Breast epithelium (tissue), 4 donors: ENCODE measurements at regions not wholly inside any gene's neighbourhood (a gene's known extent, or its start where the extent isn't known, plus 50 kb on each side); places are given as distances from the start of the nearest gene placed in this dataset.
A peak's percentile ranks its signal among the peaks of the same experiment; 100 is the strongest.

Experiments
- DNase-seq, 2 donors: peaks; one replicate each; pipeline ENCODE4 v3.0.0-alpha.2; 2019; ENCODE audit warnings: low spot score in 2 of 2
- H3K27ac ChIP-seq, 2 donors: fragments of 200-600 bp; sonication (generic) in 1 of 2; one replicate each; pipeline ENCODE4 v1.5.1; 2016 to 2019; ENCODE audit warnings: mild to moderate bottlenecking in 1 of 2
- H3K27me3 ChIP-seq, 2 donors: fragments of 200-600 bp; sonication (generic) in 1 of 2; one replicate each; pipeline versions ENCODE4 v1.5.1 to v1.6.0; 2017 to 2019; ENCODE audit warnings: control low read depth in 1 of 2, mild to moderate bottlenecking in 1 of 2
- H3K36me3 ChIP-seq: fragments of 200-600 bp; one replicate; pipeline ENCODE4 v1.5.1; 2019
- H3K4me1 ChIP-seq, 2 donors: fragments of 200-600 bp; sonication (generic); one replicate each; pipeline ENCODE4 v1.5.1; 2016 to 2019; ENCODE audit warnings: control low read depth in 1 of 2
- H3K4me3 ChIP-seq, 3 donors: fragments of 200-600 bp; sonication (generic); 1 replicate in 2 of 3; 2 replicates in 1 of 3; pipeline ENCODE4 v1.5.1; 2016 to 2019; ENCODE audit warnings: mild to moderate bottlenecking in 3 of 3, moderate library complexity in 2 of 3
- H3K9me3 ChIP-seq, 2 donors: fragments of 200-600 bp; sonication (generic) in 1 of 2; one replicate each; pipeline ENCODE4 v1.5.1; 2016 to 2019; ENCODE audit warnings: control low read depth in 1 of 2
- CTCF ChIP-seq, 3 donors: fragments of 450-650 bp; IDR thresholded peaks; one replicate each; pipeline ENCODE4 v1.5.1; 2016 to 2017; ENCODE audit warnings: antibody characterized with exemption in 3 of 3, mild to moderate bottlenecking in 3 of 3, moderate library complexity in 3 of 3
- POLR2A ChIP-seq: fragments of 450-650 bp; IDR thresholded peaks from one replicate; pipeline ENCODE4 v1.6.1; 2016; ENCODE audit warnings: antibody characterized with exemption, mild to moderate bottlenecking, moderate library complexity
- POLR2AphosphoS5 ChIP-seq, 3 donors: sonication (generic); formaldehyde crosslinking; IDR thresholded peaks; one replicate each; pipeline ENCODE4 v1.6.1; 2017; ENCODE audit warnings: antibody characterized with exemption in 3 of 3
- intact Hi-C: fragments of 100-400 bp; cut with DNase I; formaldehyde crosslinking; loops from one replicate; pipeline ENCODE4 v1.15.1; 2023; ENCODE audit warnings: low total_unique reads

GRCh38 chr10:63765126-63765525 is 243.9 kb downstream of the REEP3 start:
- intact Hi-C loops: no loop called here
- H3K36me3 ChIP-seq: no peaks in the 10 kb centered on the region
- DNase-seq: no peak
- no peak overlapping the region for H3K27ac ChIP-seq
- no peaks in the 10 kb centered on the region for H3K9me3 ChIP-seq
- H3K4me3 ChIP-seq: no peak overlapping the region
- no peak for TF ChIP-seq CTCF (IDR thresholded peaks at IDR 0.05)
- TF ChIP-seq POLR2AphosphoS5 (IDR thresholded peaks at IDR 0.05): no peak
- no peak for TF ChIP-seq POLR2A
- no peaks in the 10 kb centered on the region for H3K27me3 ChIP-seq
- no peaks in the 10 kb centered on the region for H3K4me1 ChIP-seq

- no peaks in the 10 kb centered on the region for H3K27me3 ChIP-seq
- no peaks in the 10 kb centered on the region for H3K9me3 ChIP-seq
- H3K4me3 ChIP-seq: no peak overlapping the region
- H3K4me1 ChIP-seq: no peaks in the 10 kb centered on the region
- no peaks in the 10 kb centered on the region for H3K36me3 ChIP-seq
- TF ChIP-seq CTCF (IDR thresholded peaks at IDR 0.05) (no peak), POLR2A (no peak), POLR2AphosphoS5 (IDR thresholded peaks at IDR 0.05) (no peak)
- DNase-seq: no peak
- H3K27ac ChIP-seq: peak overlapping the region in 1 of 2 donors; percentile 27
- intact Hi-C loops: no loop called here
Observed at GRCh38 chr10:63766745-63767137, 245.5 kb downstream of the REEP3 start.

GRCh38 chr10:63767138-63767801 is 246.1 kb downstream of the REEP3 start:
- H3K36me3 ChIP-seq: no peaks in the 10 kb centered on the region
- intact Hi-C loops: no loop called here
- DNase-seq: no peak
- H3K4me3 ChIP-seq: no peak overlapping the region
- no peaks in the 10 kb centered on the region for H3K9me3 ChIP-seq
- TF ChIP-seq POLR2AphosphoS5 (IDR thresholded peaks at IDR 0.05) (no peak), CTCF (IDR thresholded peaks at IDR 0.05) (peak in 2 of 3 donors; percentile 21 to 49), POLR2A (no peak)
- no peaks in the 10 kb centered on the region for H3K27me3 ChIP-seq
- H3K27ac ChIP-seq: peak overlapping the region in 1 of 2 donors; percentile 27
- no peaks in the 10 kb centered on the region for H3K4me1 ChIP-seq

- no peaks in the 10 kb centered on the region for H3K9me3 ChIP-seq
- no peak for TF ChIP-seq POLR2AphosphoS5 (IDR thresholded peaks at IDR 0.05)
- TF ChIP-seq POLR2A: no peak
- TF ChIP-seq CTCF (IDR thresholded peaks at IDR 0.05): no peak
- intact Hi-C loops: no loop called here
Observed at GRCh38 chr10:63769367-63769766, 248.2 kb downstream of the REEP3 start.

GRCh38 chr10:63770523-63770922 is 249.3 kb downstream of the REEP3 start:
- no peaks in the 10 kb centered on the region for H3K27me3 ChIP-seq
- H3K9me3 ChIP-seq: no peaks in the 10 kb centered on the region
- DNase-seq: no peak
- no peak for TF ChIP-seq POLR2AphosphoS5 (IDR thresholded peaks at IDR 0.05)
- TF ChIP-seq CTCF (IDR thresholded peaks at IDR 0.05): no peak
- no peak for TF ChIP-seq POLR2A
- H3K36me3 ChIP-seq: no peaks in the 10 kb centered on the region
- H3K4me1 ChIP-seq: no peaks in the 10 kb centered on the region
- H3K27ac ChIP-seq: no peak overlapping the region
- no peak overlapping the region for H3K4me3 ChIP-seq
- intact Hi-C loops: no loop called here

More at GRCh38 chr10:63769367-63769766, 248.2 kb downstream of the REEP3 start:
- no peak for DNase-seq
- H3K27me3 ChIP-seq: no peaks in the 10 kb centered on the region
- no peak overlapping the region for H3K4me3 ChIP-seq
- no peaks in the 10 kb centered on the region for H3K4me1 ChIP-seq
- no peaks in the 10 kb centered on the region for H3K36me3 ChIP-seq
- H3K27ac ChIP-seq: no peak overlapping the region
